ENCODE measurements at regions not wholly inside any gene's neighbourhood (a gene's known extent, or its start where the extent isn't known, plus 50 kb on each side); places are given as distances from the start of the nearest gene placed in this dataset.

DNA sequence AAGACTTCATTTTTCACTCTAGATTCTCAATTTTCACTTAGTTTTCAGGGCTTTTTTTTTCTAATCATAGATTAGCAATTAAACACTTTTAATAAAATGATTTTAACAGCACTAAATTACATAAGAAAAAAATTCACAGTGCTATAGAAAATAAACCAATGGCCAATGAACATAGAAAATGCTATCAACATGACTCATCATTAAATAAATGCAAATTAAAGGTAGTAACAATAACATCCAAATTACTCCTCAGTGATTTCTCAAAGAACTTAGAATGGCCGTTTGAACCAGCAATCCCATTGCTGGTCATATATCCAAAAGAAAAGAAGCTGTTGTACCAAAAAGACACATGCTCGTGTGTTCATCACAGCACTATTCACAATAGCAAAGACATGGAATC lies 1058.9 kb downstream of the UQCRFS1 start:
- H3K27me3 ChIP-seq (ENCODE audit: insufficient read depth in 3 of 3, low read length in 2 of 3): no peaks in the 10 kb centered on the region
- 67 to 71% (median 68%) methylated on average over 2 of the region's 2 CpGs for WGBS, 3 donors
- intact Hi-C loops (cut with DNase I): no loop called here
- ATAC-seq (no peak), DNase-seq (no peak)
- H3K9me3 ChIP-seq: no peaks in the 10 kb centered on the region
- no peak overlapping the region for H3K27ac ChIP-seq
- no peaks in the 10 kb centered on the region for H3K36me3 ChIP-seq (ENCODE audit: insufficient read depth in 1 of 2, low read depth in 1 of 2)
- H3K4me3 ChIP-seq: no peak overlapping the region
- no peaks in the 10 kb centered on the region for H3K4me1 ChIP-seq
- TF ChIP-seq CTCF (IDR thresholded peaks at IDR 0.05): no peak

- DNase-seq (no peak), ATAC-seq (no peak)
- WGBS, 3 donors: 68 to 84% (median 77%) methylated on average over 3 of the region's 3 CpGs
- Histone ChIP-seq H3K27me3 (ENCODE audit: insufficient read depth in 3 of 3, low read length in 2 of 3) (no peaks in the 10 kb centered on the region), H3K9me3 (no peaks in the 10 kb centered on the region), H3K4me3 (no peak overlapping the region), H3K27ac (no peak overlapping the region), H3K4me1 (no peaks in the 10 kb centered on the region), H3K36me3 (ENCODE audit: insufficient read depth in 1 of 2, low read depth in 1 of 2) (no peaks in the 10 kb centered on the region)
- no peak for TF ChIP-seq CTCF (IDR thresholded peaks at IDR 0.05)
- intact Hi-C loops (cut with DNase I): no loop called here
Measured at GRCh38 chr19:28153123-28153522, 1059.8 kb downstream of the UQCRFS1 start.

DNA sequence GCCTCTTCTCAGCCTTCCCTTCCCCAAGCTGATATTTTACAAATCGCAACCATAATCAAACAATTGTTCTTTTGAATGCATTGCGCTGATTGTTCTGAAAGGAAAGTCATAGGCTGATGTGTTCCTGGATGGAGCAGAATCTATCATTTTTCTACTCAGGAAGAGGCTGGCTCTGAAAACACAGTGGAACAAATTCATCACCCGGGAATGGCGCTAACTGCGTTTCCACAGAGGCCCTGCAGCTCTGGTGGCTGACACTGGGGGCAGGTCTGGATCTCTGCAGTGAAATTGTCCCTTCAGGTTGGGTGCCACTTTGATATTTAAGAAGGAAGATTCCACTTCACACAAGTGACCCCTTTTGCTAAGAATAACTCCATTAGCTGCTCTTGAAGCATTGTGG lies 1060.8 kb downstream of the UQCRFS1 start:
- no peak for DNase-seq
- WGBS, 3 donors: 51 to 74% (median 52%) methylated on average over 5 of the region's 5 CpGs
- Histone ChIP-seq H3K4me3 (no peak overlapping the region), H3K36me3 (ENCODE audit: insufficient read depth in 1 of 2, low read depth in 1 of 2) (no peaks in the 10 kb centered on the region), H3K27me3 (ENCODE audit: insufficient read depth in 3 of 3, low read length in 2 of 3) (no peaks in the 10 kb centered on the region), H3K9me3 (no peaks in the 10 kb centered on the region), H3K27ac (no peak overlapping the region), H3K4me1 (no peaks in the 10 kb centered on the region)
- intact Hi-C loops (cut with DNase I): no loop called here
- no peak for TF ChIP-seq CTCF (IDR thresholded peaks at IDR 0.05)
- ATAC-seq: no peak

DNA sequence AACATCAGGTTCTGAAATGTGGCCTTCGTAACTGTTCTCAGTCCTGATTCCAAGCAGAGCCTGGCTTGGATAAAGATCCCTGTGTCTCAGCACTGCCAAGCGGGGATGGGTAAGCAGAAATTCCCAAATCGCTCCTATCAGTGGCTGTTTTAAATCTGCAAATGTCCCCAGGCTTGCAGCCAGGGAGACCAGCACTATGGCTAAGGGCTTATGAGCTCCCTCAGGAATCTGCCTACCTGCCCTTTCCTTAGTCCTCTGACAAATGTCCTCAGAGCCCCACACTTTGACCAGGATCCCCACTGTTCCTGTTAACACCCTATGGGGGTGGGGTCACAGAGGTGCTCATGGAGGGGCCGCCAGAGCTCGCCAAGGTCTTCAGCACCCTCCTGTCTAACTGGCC lies 1062.8 kb downstream of the UQCRFS1 start:
- Histone ChIP-seq H3K27me3 (ENCODE audit: insufficient read depth in 3 of 3, low read length in 2 of 3) (no peaks in the 10 kb centered on the region), H3K4me3 (no peak overlapping the region), H3K27ac (no peak overlapping the region), H3K4me1 (no peaks in the 10 kb centered on the region), H3K36me3 (ENCODE audit: insufficient read depth in 1 of 2, low read depth in 1 of 2) (no peaks in the 10 kb centered on the region), H3K9me3 (no peaks in the 10 kb centered on the region)
- WGBS, 3 donors: 69 to 74% (median 73%) methylated on average over 5 of the region's 5 CpGs
- ATAC-seq: no peak
- TF ChIP-seq CTCF (IDR thresholded peaks at IDR 0.05): no peak
- no peak for DNase-seq
- intact Hi-C loops (cut with DNase I): no loop called here

- Histone ChIP-seq H3K4me3 (no peak overlapping the region), H3K27ac (no peak overlapping the region), H3K36me3 (ENCODE audit: insufficient read depth in 1 of 2, low read depth in 1 of 2) (no peaks in the 10 kb centered on the region), H3K4me1 (no peaks in the 10 kb centered on the region), H3K27me3 (ENCODE audit: insufficient read depth in 3 of 3, low read length in 2 of 3) (no peaks in the 10 kb centered on the region), H3K9me3 (no peaks in the 10 kb centered on the region)
- ATAC-seq: no peak
- TF ChIP-seq CTCF (IDR thresholded peaks at IDR 0.05): no peak
- WGBS, 3 donors: 64 to 90% (median 86%) methylated on average over 3 of the region's 3 CpGs
- DNase-seq: no peak
- intact Hi-C loops (cut with DNase I): no loop called here
Measured at GRCh38 chr19:28148554-28148953, 1064.4 kb downstream of the UQCRFS1 start.

Measured in psoas muscle (tissue), 7 donors.